SU-DHL-6 (cell line): ENCODE measurements at regions not wholly inside any gene's neighbourhood (a gene's known extent, or its start where the extent isn't known, plus 50 kb on each side); places are given as distances from the start of the nearest gene placed in this dataset.

Source experiments
- H2AFZ ChIP-seq: fragments of 200-600 bp; sonication (generic); 2 replicates; pipeline ENCODE4 v1.6.1; 2014; ENCODE audit warnings: low read depth, mild to moderate bottlenecking, moderate library complexity, mixed read lengths, antibody characterized with exemption, low read length; ENCODE audit not compliant: severe bottlenecking
- H3F3A ChIP-seq: fragments of 200-600 bp; shearing (Covaris generic); 2 replicates; pipeline ENCODE4 v1.6.0; 2016; ENCODE audit warnings: antibody characterized with exemption, mild to moderate bottlenecking; ENCODE audit not compliant: insufficient read depth
- H3K27ac ChIP-seq: fragments of 200-600 bp; sonication (generic); 2 replicates; pipeline ENCODE4 v1.5.1; 2016; ENCODE audit warnings: low read depth, mild to moderate bottlenecking, low read length, moderate library complexity, mixed read lengths
- H3K27me3 ChIP-seq: fragments of 200-600 bp; sonication (generic), shearing (Covaris generic); 2 replicates; pipeline ENCODE4 v1.6.0; 2014; ENCODE audit warnings: mild to moderate bottlenecking, low read length
- H3K36me3 ChIP-seq: fragments of 200-600 bp; sonication (generic); 2 replicates; pipeline ENCODE4 v1.6.1; 2014; ENCODE audit warnings: mild to moderate bottlenecking, low read length, mixed read lengths
- H3K4me2 ChIP-seq: fragments of 300-600, 200-600 bp; shearing (Covaris generic), sonication (generic); 2 replicates; pipeline ENCODE4 v1.6.0; 2014; ENCODE audit warnings: low read length, low read depth, mild to moderate bottlenecking; ENCODE audit not compliant: poor library complexity, severe bottlenecking
- H3K4me3 ChIP-seq: fragments of 200-600 bp; sonication (generic); 2 replicates; pipeline ENCODE4 v1.5.1; 2014; ENCODE audit warnings: antibody characterized with exemption, low read length, mild to moderate bottlenecking, mixed read lengths; ENCODE audit not compliant: insufficient read depth, poor library complexity, severe bottlenecking
- H3K79me2 ChIP-seq: fragments of 200-600 bp; sonication (generic); 2 replicates; pipeline ENCODE4 v1.6.1; 2014; ENCODE audit warnings: mild to moderate bottlenecking, low read length, moderate library complexity; ENCODE audit not compliant: insufficient read depth
- H3K9ac ChIP-seq: fragments of 200-600 bp; sonication (generic); 2 replicates; pipeline ENCODE4 v1.7.0; 2014; ENCODE audit warnings: mild to moderate bottlenecking, low read length
- H3K9me2 ChIP-seq: fragments of 200-600 bp; sonication (generic); replicated peaks from 2 replicates; pipeline ENCODE4 v1.6.1; 2014; ENCODE audit warnings: low read length; ENCODE audit not compliant: insufficient read depth
- H3K9me3 ChIP-seq: fragments of 200-600 bp; sonication (generic); 2 replicates; pipeline ENCODE4 v1.6.1; 2014; ENCODE audit warnings: low read length, mixed read lengths; ENCODE audit not compliant: insufficient read depth
- H4K20me1 ChIP-seq: fragments of 200-600 bp; sonication (generic); 2 replicates; pipeline ENCODE4 v1.6.1; 2014; ENCODE audit warnings: low read depth, mild to moderate bottlenecking, antibody characterized with exemption, low read length, moderate library complexity, mixed read lengths
- EZH2phosphoT487 ChIP-seq: fragments of 200-600 bp; sonication (generic), shearing (Covaris generic); conservative IDR thresholded peaks from 2 replicates; pipeline ENCODE4 v1.6.1; 2018; ENCODE audit warnings: mild to moderate bottlenecking, antibody characterized with exemption, low read length, moderate library complexity, mixed read lengths
- TF ChIP-seq, protein P1 (sequence below): fragments of 200-600 bp; sonication (generic); IDR thresholded peaks from one replicate; pipeline ENCODE4 v1.5.1; 2017; ENCODE audit warnings: antibody characterized with exemption, mild to moderate bottlenecking, low read length, moderate library complexity; ENCODE audit not compliant: insufficient read depth, poor library complexity, severe bottlenecking

DNA sequence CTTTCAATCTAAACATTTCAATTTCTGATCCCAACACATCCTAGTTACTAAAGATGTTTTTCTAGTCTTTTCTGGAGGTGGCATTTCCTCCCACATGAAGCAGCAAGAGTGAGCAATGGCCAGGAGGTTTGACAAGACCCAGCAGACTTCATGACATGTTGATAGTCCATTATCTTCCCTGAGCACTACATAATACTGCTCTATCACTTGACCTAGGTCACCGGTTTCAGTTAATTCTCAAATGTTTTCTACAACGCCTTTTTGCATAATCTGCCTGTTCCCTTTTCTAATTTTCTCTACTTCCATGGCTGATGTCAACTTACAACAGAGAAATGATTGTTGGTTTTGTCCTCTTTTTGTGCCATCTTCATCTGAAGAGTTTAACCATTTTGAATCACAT is 62.0 kb upstream of the GPRIN3 start:
- no peak overlapping the region for H3K27ac ChIP-seq

DNA sequence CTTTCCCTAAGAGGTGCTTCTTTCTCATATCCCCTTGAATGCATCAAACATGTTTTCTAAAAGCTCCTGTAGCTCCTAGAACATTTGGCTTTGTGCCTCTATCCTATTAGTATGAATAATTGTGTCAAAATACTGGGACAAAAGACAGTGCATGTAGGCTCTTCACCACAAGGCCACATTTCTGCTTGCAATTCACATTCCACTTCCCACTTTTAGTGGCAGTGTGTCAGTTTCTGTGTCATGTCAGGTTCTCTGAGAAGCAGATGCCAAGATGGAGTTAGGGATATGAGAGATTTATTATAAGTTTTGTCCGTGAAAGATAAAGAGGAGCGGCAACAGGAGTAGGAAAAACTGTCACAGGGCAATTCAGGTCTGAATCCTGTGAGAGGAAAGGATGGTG is 61.3 kb upstream of the GPRIN3 start:
- Histone ChIP-seq H3K4me3 (no peak overlapping the region), H3K79me2 (no peaks in the 10 kb centered on the region), H4K20me1 (no peaks in the 10 kb centered on the region), H3K27me3 (no peaks in the 10 kb centered on the region), H2AFZ (no peak overlapping the region), H3F3A (no peaks in the 10 kb centered on the region), H3K9ac (no peak overlapping the region), H3K9me2 (no peaks in the 10 kb centered on the region), H3K4me2 (no peak overlapping the region), H3K27ac (no peak overlapping the region), H3K9me3 (no peaks in the 10 kb centered on the region), H3K36me3 (no peaks in the 10 kb centered on the region)
- TF ChIP-seq, protein P1, sequence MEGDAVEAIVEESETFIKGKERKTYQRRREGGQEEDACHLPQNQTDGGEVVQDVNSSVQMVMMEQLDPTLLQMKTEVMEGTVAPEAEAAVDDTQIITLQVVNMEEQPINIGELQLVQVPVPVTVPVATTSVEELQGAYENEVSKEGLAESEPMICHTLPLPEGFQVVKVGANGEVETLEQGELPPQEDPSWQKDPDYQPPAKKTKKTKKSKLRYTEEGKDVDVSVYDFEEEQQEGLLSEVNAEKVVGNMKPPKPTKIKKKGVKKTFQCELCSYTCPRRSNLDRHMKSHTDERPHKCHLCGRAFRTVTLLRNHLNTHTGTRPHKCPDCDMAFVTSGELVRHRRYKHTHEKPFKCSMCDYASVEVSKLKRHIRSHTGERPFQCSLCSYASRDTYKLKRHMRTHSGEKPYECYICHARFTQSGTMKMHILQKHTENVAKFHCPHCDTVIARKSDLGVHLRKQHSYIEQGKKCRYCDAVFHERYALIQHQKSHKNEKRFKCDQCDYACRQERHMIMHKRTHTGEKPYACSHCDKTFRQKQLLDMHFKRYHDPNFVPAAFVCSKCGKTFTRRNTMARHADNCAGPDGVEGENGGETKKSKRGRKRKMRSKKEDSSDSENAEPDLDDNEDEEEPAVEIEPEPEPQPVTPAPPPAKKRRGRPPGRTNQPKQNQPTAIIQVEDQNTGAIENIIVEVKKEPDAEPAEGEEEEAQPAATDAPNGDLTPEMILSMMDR = no peak
- TF ChIP-seq EZH2phosphoT487 = no peak

More for the DNA sequence above, 62.0 kb upstream of the GPRIN3 start:
- H3K27me3 ChIP-seq = no peaks in the 10 kb centered on the region
- no peaks in the 10 kb centered on the region for H3K9me3 ChIP-seq
- no peak overlapping the region for H3K4me3 ChIP-seq
- no peaks in the 10 kb centered on the region for H3F3A ChIP-seq
- no peaks in the 10 kb centered on the region for H3K9me2 ChIP-seq
- no peak overlapping the region for H3K9ac ChIP-seq
- H3K36me3 ChIP-seq = no peaks in the 10 kb centered on the region
- H3K79me2 ChIP-seq = no peaks in the 10 kb centered on the region
- H3K4me2 ChIP-seq = no peak overlapping the region
- H2AFZ ChIP-seq = no peak overlapping the region
- no peaks in the 10 kb centered on the region for H4K20me1 ChIP-seq
- no peak for TF ChIP-seq EZH2phosphoT487
- TF ChIP-seq, protein P1 = no peak

DNA sequence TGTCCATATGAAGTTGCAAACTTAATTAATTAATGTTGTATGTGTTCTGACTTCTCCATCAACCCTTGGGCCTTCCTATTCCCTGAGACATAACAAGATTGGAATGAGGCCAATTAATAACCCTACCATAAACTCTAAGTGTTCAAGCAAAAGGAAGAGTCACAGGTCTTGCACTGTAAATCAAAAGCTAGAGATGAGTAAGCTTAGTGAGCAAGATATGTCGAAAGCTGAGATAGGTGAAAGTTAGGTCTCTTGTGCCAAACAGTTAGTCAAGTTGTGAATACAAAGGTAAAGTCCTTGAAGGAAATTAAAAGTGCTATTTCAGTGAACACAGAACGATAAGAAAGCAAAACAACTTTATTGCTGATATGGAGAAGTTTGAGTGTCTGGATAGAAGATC is 58.2 kb upstream of the GPRIN3 start:
- no peaks in the 10 kb centered on the region for H3K27me3 ChIP-seq
- H3K4me2 ChIP-seq = no peak overlapping the region
- H3K9me3 ChIP-seq = no peaks in the 10 kb centered on the region

More for the DNA sequence above, 58.2 kb upstream of the GPRIN3 start:
- no peak for TF ChIP-seq EZH2phosphoT487
- TF ChIP-seq, protein P1 = no peak
- Histone ChIP-seq H3K9me2 (no peaks in the 10 kb centered on the region), H3K4me3 (no peak overlapping the region), H3K79me2 (no peaks in the 10 kb centered on the region), H3K9ac (no peak overlapping the region), H4K20me1 (no peaks in the 10 kb centered on the region), H3F3A (no peaks in the 10 kb centered on the region), H3K27ac (no peak overlapping the region), H2AFZ (no peak overlapping the region), H3K36me3 (no peaks in the 10 kb centered on the region)
